Brain microvascular endothelial cell (primary cell): ENCODE measurements at regions not wholly inside any gene's neighbourhood (a gene's known extent, or its start where the extent isn't known, plus 50 kb on each side); places are given as distances from the start of the nearest gene placed in this dataset.

Source experiments
- DNase-seq: peaks from one replicate; pipeline ENCODE4 v3.0.0-alpha.2; 2020
- H3K27ac ChIP-seq: fragments of 250-450 bp; sonication (Bioruptor Pico); 2 replicates; pipeline ENCODE4 v1.5.1; 2020; ENCODE audit warnings: mild to moderate bottlenecking, moderate library complexity
- H3K27me3 ChIP-seq: fragments of 250-450 bp; sonication (Bioruptor Pico); replicated peaks from 2 replicates; pipeline ENCODE4 v1.5.1; 2020; ENCODE audit warnings: mild to moderate bottlenecking
- H3K36me3 ChIP-seq: fragments of 250-450 bp; sonication (Bioruptor Pico); replicated peaks from 2 replicates; pipeline ENCODE4 v1.5.1; 2020; ENCODE audit warnings: mild to moderate bottlenecking
- H3K4me3 ChIP-seq: 2 replicates; pipeline ENCODE4 v1.5.1; 2011; ENCODE audit warnings: low read depth, mild to moderate bottlenecking, control low read depth, low read length, moderate library complexity
- in situ Hi-C: cut with HindIII; loops from 2 replicates; pipeline ENCODE4 v1.10.0; 2017; ENCODE audit warnings: low sequenced_read_pairs, low pct_ligation_motif_present
- TF ChIP-seq, protein P1 (sequence below): IDR thresholded peaks from 2 replicates; pipeline ENCODE4 v1.5.1; 2011; ENCODE audit warnings: low read depth, mild to moderate bottlenecking, moderate library complexity, low read length, control low read depth, inconsistent platforms; ENCODE audit errors: missing control alignments

DNA sequence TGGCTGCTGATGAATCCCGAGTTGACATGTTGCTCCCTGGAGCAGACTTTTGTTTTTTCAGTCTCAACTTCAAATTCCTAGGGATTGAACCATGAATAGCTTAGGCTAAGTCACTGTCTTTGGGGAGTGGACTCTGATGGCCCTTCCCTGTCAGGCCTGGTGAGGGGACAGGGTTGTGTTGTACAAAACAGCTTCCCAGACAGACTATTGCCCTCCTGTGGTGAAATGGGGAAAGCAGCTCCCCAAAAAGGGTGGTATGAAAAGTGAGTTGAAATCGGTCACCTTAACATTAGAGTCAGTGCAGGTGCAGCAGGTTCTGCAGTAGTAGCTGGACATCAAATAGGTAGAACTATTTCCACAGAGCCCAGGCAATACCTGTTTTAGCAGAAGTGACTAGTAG lies 775.6 kb downstream of the ROBO2 start:
- Histone ChIP-seq H3K36me3 (no peaks in the 10 kb centered on the region), H3K4me3 (no peak overlapping the region), H3K27ac (no peak overlapping the region), H3K27me3 (no peaks in the 10 kb centered on the region)
- TF ChIP-seq, protein P1, sequence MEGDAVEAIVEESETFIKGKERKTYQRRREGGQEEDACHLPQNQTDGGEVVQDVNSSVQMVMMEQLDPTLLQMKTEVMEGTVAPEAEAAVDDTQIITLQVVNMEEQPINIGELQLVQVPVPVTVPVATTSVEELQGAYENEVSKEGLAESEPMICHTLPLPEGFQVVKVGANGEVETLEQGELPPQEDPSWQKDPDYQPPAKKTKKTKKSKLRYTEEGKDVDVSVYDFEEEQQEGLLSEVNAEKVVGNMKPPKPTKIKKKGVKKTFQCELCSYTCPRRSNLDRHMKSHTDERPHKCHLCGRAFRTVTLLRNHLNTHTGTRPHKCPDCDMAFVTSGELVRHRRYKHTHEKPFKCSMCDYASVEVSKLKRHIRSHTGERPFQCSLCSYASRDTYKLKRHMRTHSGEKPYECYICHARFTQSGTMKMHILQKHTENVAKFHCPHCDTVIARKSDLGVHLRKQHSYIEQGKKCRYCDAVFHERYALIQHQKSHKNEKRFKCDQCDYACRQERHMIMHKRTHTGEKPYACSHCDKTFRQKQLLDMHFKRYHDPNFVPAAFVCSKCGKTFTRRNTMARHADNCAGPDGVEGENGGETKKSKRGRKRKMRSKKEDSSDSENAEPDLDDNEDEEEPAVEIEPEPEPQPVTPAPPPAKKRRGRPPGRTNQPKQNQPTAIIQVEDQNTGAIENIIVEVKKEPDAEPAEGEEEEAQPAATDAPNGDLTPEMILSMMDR, result peak; percentile 52
- in situ Hi-C loops, result no loop called here
- DNase-seq, result no peak

DNA sequence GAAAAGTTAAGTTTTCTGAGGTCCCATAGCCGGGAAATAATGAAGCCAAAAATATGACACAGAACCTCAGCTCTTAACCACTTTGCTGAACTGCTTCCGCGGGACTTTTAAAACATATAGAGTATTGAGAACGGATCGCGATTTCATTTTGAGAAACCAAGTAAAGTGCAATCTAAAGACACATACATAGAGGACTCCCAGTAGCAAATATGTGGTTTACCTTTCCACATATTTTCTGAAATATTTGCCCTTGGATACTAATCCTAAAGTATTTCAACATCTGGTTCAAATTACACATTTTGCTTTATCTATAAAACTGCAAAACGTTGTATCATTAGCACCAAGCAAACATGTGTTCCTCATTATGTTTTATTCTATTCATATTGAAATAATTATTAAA lies 776.5 kb downstream of the ROBO2 start:
- Histone ChIP-seq H3K4me3 (no peak overlapping the region), H3K36me3 (no peaks in the 10 kb centered on the region), H3K27me3 (no peaks in the 10 kb centered on the region), H3K27ac (no peak overlapping the region)
- no peak for DNase-seq
- in situ Hi-C loops, result no loop called here
- TF ChIP-seq, protein P1, result no peak

DNA sequence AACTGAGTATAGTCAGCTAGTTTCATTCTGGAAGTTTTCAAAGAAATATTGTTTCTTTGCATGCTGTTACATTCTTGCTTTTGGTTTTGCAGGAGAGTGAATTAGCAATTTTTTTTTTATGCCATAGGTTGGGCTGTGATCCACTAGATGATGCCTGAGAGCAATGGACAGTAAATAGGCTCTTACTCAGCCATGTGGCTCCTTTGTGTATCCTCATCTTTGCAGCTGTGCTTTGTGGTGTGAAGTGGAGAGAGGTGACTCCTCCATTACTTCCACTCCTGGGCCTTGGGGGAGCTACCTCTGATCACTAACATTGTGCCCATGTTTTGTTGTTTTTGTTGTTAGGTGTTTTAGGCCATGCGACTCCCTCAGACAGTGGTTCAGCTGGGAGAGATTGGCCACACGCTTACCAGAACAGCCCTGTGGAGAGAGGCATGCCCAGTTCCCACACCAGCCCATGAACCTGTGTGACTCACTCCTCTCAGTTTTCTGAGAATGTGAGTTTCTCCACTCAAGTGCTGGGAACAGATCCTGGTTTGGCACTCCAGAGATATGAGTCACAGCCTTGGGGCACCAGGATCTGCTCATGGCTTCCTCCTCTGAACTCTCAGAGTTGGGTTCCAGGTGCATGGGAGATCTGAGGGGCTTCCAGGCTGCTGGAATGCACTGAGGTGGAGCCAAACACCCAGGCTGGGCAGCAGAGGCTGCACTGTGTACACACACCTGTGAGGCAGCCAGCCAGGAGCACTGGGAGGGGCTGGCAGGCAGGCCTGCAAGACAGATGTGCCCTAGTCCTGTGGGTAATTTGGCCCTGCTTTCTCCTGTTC lies 785.3 kb downstream of the ROBO2 start:
- H3K36me3 ChIP-seq, result no peaks in the 10 kb centered on the region
- DNase-seq, result peak; percentile 90
- TF ChIP-seq, protein P1, result no peak
- in situ Hi-C loops, result no loop called here
- H3K4me3 ChIP-seq, result no peak overlapping the region
- peak overlapping the region; percentile 10 for H3K27ac ChIP-seq
- no peaks in the 10 kb centered on the region for H3K27me3 ChIP-seq

DNA sequence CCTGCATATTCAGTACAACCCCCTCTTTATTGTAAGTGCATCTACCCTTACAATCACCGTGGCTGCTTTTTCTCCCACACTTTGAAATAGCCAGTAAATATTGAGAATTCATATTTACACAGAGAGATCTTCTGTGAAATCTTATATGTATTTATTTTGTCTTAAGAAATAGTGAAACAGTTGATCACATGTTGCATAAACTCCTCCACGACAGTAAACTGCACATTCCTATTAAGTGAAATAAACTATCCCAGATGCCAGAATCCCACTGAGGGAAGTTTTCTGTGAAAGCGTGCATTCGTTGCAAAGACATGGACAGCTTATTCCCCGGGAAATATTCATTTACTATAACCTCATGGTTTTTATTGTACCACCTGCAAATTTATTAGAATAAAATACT lies 796.0 kb downstream of the ROBO2 start:
- H3K36me3 ChIP-seq, result no peaks in the 10 kb centered on the region
- H3K4me3 ChIP-seq, result no peak overlapping the region
- no peaks in the 10 kb centered on the region for H3K27me3 ChIP-seq
- no peak for DNase-seq
- TF ChIP-seq, protein P1, result no peak
- in situ Hi-C loops, result no loop called here
- no peak overlapping the region for H3K27ac ChIP-seq

DNA sequence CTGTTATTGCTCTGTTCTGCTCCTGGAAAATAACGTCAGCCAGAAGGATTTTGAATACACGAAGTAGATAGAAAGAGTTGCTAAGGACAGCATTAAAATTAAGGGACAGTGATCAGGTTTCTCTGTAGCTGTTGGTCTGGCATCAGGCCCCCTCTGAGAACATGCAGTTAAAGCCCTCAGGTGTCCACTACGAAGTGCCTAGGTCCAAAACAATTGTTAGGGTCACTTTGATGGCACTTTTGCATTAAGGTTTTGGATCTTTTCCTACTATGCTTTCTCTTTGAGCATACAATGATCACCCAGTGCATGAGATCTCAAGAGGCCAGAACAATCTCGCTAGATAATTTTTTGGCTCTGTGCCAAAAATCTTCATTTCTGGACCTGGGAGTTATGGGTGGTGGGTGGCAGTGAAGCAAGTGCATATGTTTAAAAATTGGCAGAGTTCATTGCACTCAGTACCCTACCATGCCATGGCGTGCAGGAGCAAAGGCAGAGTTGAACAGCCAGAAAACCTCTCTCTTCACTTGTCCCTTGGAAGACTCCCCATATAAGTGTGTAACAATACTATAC lies 797.6 kb downstream of the ROBO2 start:
- in situ Hi-C loops, result no loop called here
- no peak overlapping the region for H3K4me3 ChIP-seq
- DNase-seq, result no peak
- no peak overlapping the region for H3K27ac ChIP-seq
- H3K36me3 ChIP-seq, result no peaks in the 10 kb centered on the region
- H3K27me3 ChIP-seq, result no peaks in the 10 kb centered on the region
- TF ChIP-seq, protein P1, result no peak
